ENCODE measurements at regions not wholly inside any gene's neighbourhood (a gene's known extent, or its start where the extent isn't known, plus 50 kb on each side); places are given as distances from the start of the nearest gene placed in this dataset.
"Not testable (repeated sequence)": the region's sequence is repeated elsewhere in the genome, so short reads cannot be mapped to it uniquely, and the experiment has no call there.

GRCh38 chr1:70826428-70826827 is 221.2 kb downstream of the PTGER3 start:
- no peaks in the 10 kb centered on the region for H3K36me3 ChIP-seq (replicated peaks in 1 of 2)
- no peak overlapping the region for H3K4me3 ChIP-seq
- H3K4me1 ChIP-seq (replicated peaks in 1 of 2), result no peaks in the 10 kb centered on the region
- DNase-seq, result no peak
- H3K27ac ChIP-seq, result no peak overlapping the region
- H3K27me3 ChIP-seq, result no peaks in the 10 kb centered on the region
- H3K9me3 ChIP-seq (replicated peaks in 1 of 3), result no peaks in the 10 kb centered on the region
- intact Hi-C loops (cut with DNase I), result no loop called here
- no peak for TF ChIP-seq POLR2A (IDR thresholded peaks at IDR 0.05)
- TF ChIP-seq CTCF (IDR thresholded peaks at IDR 0.05), result no peak
- 88 to 94% (median 90%) methylated on average over 3 of the region's 3 CpGs for WGBS, 4 donors

- no peaks in the 10 kb centered on the region for H3K4me1 ChIP-seq (replicated peaks in 1 of 2)
- no peaks in the 10 kb centered on the region for H3K9me3 ChIP-seq (replicated peaks in 1 of 3)
- H3K36me3 ChIP-seq (replicated peaks in 1 of 2), result no peaks in the 10 kb centered on the region
- DNase-seq, result no peak
- no peaks in the 10 kb centered on the region for H3K27me3 ChIP-seq
- H3K4me3 ChIP-seq, result no peak overlapping the region
- WGBS, 4 donors, result 81 to 87% (median 84%) methylated on average over 3 of the region's 3 CpGs
- no peak for TF ChIP-seq POLR2A (IDR thresholded peaks at IDR 0.05)
- no peak for TF ChIP-seq CTCF (IDR thresholded peaks at IDR 0.05)
- H3K27ac ChIP-seq, result no peak overlapping the region
- intact Hi-C loops (cut with DNase I), result no loop called here
Observed at GRCh38 chr1:70827030-70827429, 220.6 kb downstream of the PTGER3 start.

- 74 to 94% (median 88%) methylated on average over 1 of the region's 1 CpG for WGBS, 4 donors
- Histone ChIP-seq H3K36me3 (replicated peaks in 1 of 2) (no peaks in the 10 kb centered on the region), H3K4me1 (replicated peaks in 1 of 2) (no peaks in the 10 kb centered on the region), H3K9me3 (replicated peaks in 1 of 3) (no peaks in the 10 kb centered on the region), H3K27me3 (no peaks in the 10 kb centered on the region), H3K4me3 (no peak overlapping the region), H3K27ac (no peak overlapping the region)
- no peak for DNase-seq
- intact Hi-C loops (cut with DNase I), result no loop called here
- TF ChIP-seq POLR2A (IDR thresholded peaks at IDR 0.05) (no peak), CTCF (IDR thresholded peaks at IDR 0.05) (no peak)
Observed at GRCh38 chr1:70828177-70828576, 219.4 kb downstream of the PTGER3 start.

GRCh38 chr1:70834365-70834764 is 213.3 kb downstream of the PTGER3 start:
- H3K36me3 ChIP-seq (replicated peaks in 1 of 2); H3K27ac ChIP-seq; DNase-seq; H3K4me3 ChIP-seq; H3K9me3 ChIP-seq (replicated peaks in 1 of 3); H3K27me3 ChIP-seq; H3K4me1 ChIP-seq (replicated peaks in 1 of 2); intact Hi-C loops (cut with DNase I): not testable (repeated sequence)
- WGBS, 4 donors, result 63 to 77% (median 69%) methylated on average over 2 of the region's 2 CpGs

- H3K4me1 ChIP-seq (replicated peaks in 1 of 2), result peaks cover 0 to 6% of the 10 kb centered on the region in 2 donors
- 67 to 95% (median 86%) methylated on average over 1 of the region's 1 CpG for WGBS, 4 donors
- DNase-seq, result no peak
- intact Hi-C loops (cut with DNase I), result no loop called here
- no peaks in the 10 kb centered on the region for H3K9me3 ChIP-seq (replicated peaks in 1 of 3)
- no peak overlapping the region for H3K27ac ChIP-seq
- TF ChIP-seq CTCF (IDR thresholded peaks at IDR 0.05), result no peak
- no peak for TF ChIP-seq POLR2A (IDR thresholded peaks at IDR 0.05)
- H3K4me3 ChIP-seq, result no peak overlapping the region
- no peaks in the 10 kb centered on the region for H3K27me3 ChIP-seq
- H3K36me3 ChIP-seq (replicated peaks in 1 of 2), result no peaks in the 10 kb centered on the region
Observed at GRCh38 chr1:70836456-70836855, 211.2 kb downstream of the PTGER3 start.

All from adrenal gland (tissue), 9 donors.